Sigmoid colon (tissue), 6 donors: ENCODE measurements at regions not wholly inside any gene's neighbourhood (a gene's known extent, or its start where the extent isn't known, plus 50 kb on each side); places are given as distances from the start of the nearest gene placed in this dataset.

ENCODE experiments used
- DNase-seq: peaks from one replicate; pipeline ENCODE4 v3.0.0-alpha.2; 2019
- H3K27ac ChIP-seq, 4 donors: fragments of 200-600 bp; sonication (generic); one replicate each; pipeline ENCODE4 v1.5.1; 2016 to 2019; ENCODE audit warnings: mild to moderate bottlenecking in 1 of 4
- H3K27me3 ChIP-seq, 3 donors: fragments of 200-600 bp; sonication (generic); one replicate each; pipeline ENCODE4 v1.5.1; 2019; ENCODE audit warnings: mild to moderate bottlenecking in 1 of 3
- H3K36me3 ChIP-seq, 4 donors: fragments of 200-600 bp; sonication (generic); one replicate each; pipeline ENCODE4 v1.5.1; 2016 to 2019
- H3K4me1 ChIP-seq, 4 donors: fragments of 200-600 bp; sonication (generic); one replicate each; pipeline ENCODE4 v1.5.1; 2017 to 2019
- H3K4me3 ChIP-seq, 4 donors: fragments of 200-600 bp; sonication (generic); one replicate each; pipeline ENCODE4 v1.5.1; 2017 to 2019; ENCODE audit warnings: mild to moderate bottlenecking in 2 of 4, moderate library complexity in 1 of 4
- H3K9me3 ChIP-seq, 4 donors: fragments of 200-600 bp in 3 of 4; sonication (generic) in 3 of 4; one replicate each; pipeline versions ENCODE4 v1.5.1 to v1.6.1; 2013 to 2019
- CTCF ChIP-seq, 4 experiments: fragments of 450-650 bp in 3 of 4; fragments of 200-600 bp in 1 of 4; IDR thresholded peaks; one replicate each; pipeline ENCODE4 v1.5.1; 2016 to 2019; ENCODE audit warnings: antibody characterized with exemption in 4 of 4, mild to moderate bottlenecking in 3 of 4, moderate library complexity in 2 of 4
- EP300 ChIP-seq, 4 donors: sonication (generic); formaldehyde crosslinking; IDR thresholded peaks; one replicate each; pipeline ENCODE4 v1.6.1; 2017; ENCODE audit warnings: antibody characterized with exemption in 4 of 4
- POLR2A ChIP-seq, 2 donors: fragments of 450-650 bp; IDR thresholded peaks; one replicate each; pipeline ENCODE4 v1.6.1; 2016; ENCODE audit warnings: antibody characterized with exemption in 2 of 2, mild to moderate bottlenecking in 2 of 2, moderate library complexity in 2 of 2
- POLR2AphosphoS5 ChIP-seq, 4 donors: sonication (generic); formaldehyde crosslinking; IDR thresholded peaks; one replicate each; pipeline ENCODE4 v1.6.1; 2017; ENCODE audit warnings: antibody characterized with exemption in 4 of 4
- WGBS, 2 donors: extraction: QIAGEN DNeasy Blood & Tissue Kit; methylation state at CpG; one replicate each; pipeline ENCODE4 v1.1.7; 2013; 5-methylcytosine and 5-hydroxymethylcytosine counted together
- intact Hi-C: fragments of 100-400 bp; cut with DNase I; formaldehyde crosslinking; loops from one replicate; pipeline ENCODE4 v1.15.1; 2023
- donor health status: healthy with polysubstance abuse.
- donor health status: healthy.

- Histone ChIP-seq H3K4me3 (no peak overlapping the region), H3K4me1 (peaks cover 0 to 6% (median 0%) of the 10 kb centered on the region in 4 donors), H3K9me3 (peaks cover 0 to 2% (median 0%) of the 10 kb centered on the region in 4 donors), H3K36me3 (no peaks in the 10 kb centered on the region), H3K27me3 (no peaks in the 10 kb centered on the region), H3K27ac (no peak overlapping the region)
- no peak for TF ChIP-seq POLR2AphosphoS5 (IDR thresholded peaks at IDR 0.05)
- TF ChIP-seq CTCF (IDR thresholded peaks at IDR 0.05): no peak
- no peak for TF ChIP-seq EP300 (IDR thresholded peaks at IDR 0.05)
- no peak for TF ChIP-seq POLR2A (IDR thresholded peaks at IDR 0.05)
- intact Hi-C loops: no loop called here
- 66 to 83% methylated on average over 1 of the region's 1 CpG for WGBS, 2 donors
- DNase-seq: no peak
These were observed 836.4 kb downstream of the SLITRK6 start for GRCh38 chr13:84962849-84963248.

- Histone ChIP-seq H3K4me1 (no peaks in the 10 kb centered on the region), H3K4me3 (no peak overlapping the region), H3K27me3 (no peaks in the 10 kb centered on the region), H3K9me3 (peaks cover 0 to 2% (median 0%) of the 10 kb centered on the region in 4 donors), H3K27ac (no peak overlapping the region), H3K36me3 (no peaks in the 10 kb centered on the region)
- intact Hi-C loops: no loop called here
- TF ChIP-seq POLR2A (IDR thresholded peaks at IDR 0.05) (no peak), CTCF (IDR thresholded peaks at IDR 0.05) (no peak), EP300 (IDR thresholded peaks at IDR 0.05) (no peak), POLR2AphosphoS5 (IDR thresholded peaks at IDR 0.05) (no peak)
- no peak for DNase-seq
- WGBS, 2 donors: 76 to 83% methylated on average over 12 of the region's 12 CpGs
These were observed 837.0 kb downstream of the SLITRK6 start for GRCh38 chr13:84962141-84962750.

- Histone ChIP-seq H3K36me3 (no peaks in the 10 kb centered on the region), H3K27ac (no peak overlapping the region), H3K27me3 (no peaks in the 10 kb centered on the region), H3K4me3 (no peak overlapping the region), H3K9me3 (peaks cover 0 to 2% (median 0%) of the 10 kb centered on the region in 4 donors), H3K4me1 (no peaks in the 10 kb centered on the region)
- no peak for TF ChIP-seq EP300 (IDR thresholded peaks at IDR 0.05)
- TF ChIP-seq POLR2AphosphoS5 (IDR thresholded peaks at IDR 0.05): no peak
- no peak for TF ChIP-seq CTCF (IDR thresholded peaks at IDR 0.05)
- no peak for TF ChIP-seq POLR2A (IDR thresholded peaks at IDR 0.05)
- WGBS, 2 donors: 92% methylated on average over 10 of the region's 10 CpGs
- DNase-seq: no peak
- intact Hi-C loops: no loop called here
These were observed 838.2 kb downstream of the SLITRK6 start for GRCh38 chr13:84961023-84961422.

GRCh38 chr13:84959818-84960217 lies 839.4 kb downstream of the SLITRK6 start:
- 46 to 68% methylated on average over 2 of the region's 2 CpGs for WGBS, 2 donors
- no peaks in the 10 kb centered on the region for H3K36me3 ChIP-seq
- peaks cover 0 to 2% (median 0%) of the 10 kb centered on the region in 4 donors for H3K9me3 ChIP-seq
- TF ChIP-seq POLR2A (IDR thresholded peaks at IDR 0.05) (no peak), POLR2AphosphoS5 (IDR thresholded peaks at IDR 0.05) (no peak), EP300 (IDR thresholded peaks at IDR 0.05) (no peak), CTCF (IDR thresholded peaks at IDR 0.05) (no peak)
- no peaks in the 10 kb centered on the region for H3K4me1 ChIP-seq
- no peak for DNase-seq
- intact Hi-C loops: no loop called here
- no peaks in the 10 kb centered on the region for H3K27me3 ChIP-seq
- no peak overlapping the region for H3K4me3 ChIP-seq
- H3K27ac ChIP-seq: no peak overlapping the region

GRCh38 chr13:84954636-84955035 lies 844.6 kb downstream of the SLITRK6 start:
- no peaks in the 10 kb centered on the region for H3K4me1 ChIP-seq
- no peaks in the 10 kb centered on the region for H3K36me3 ChIP-seq
- no peaks in the 10 kb centered on the region for H3K27me3 ChIP-seq
- no peak for TF ChIP-seq EP300 (IDR thresholded peaks at IDR 0.05)
- no peak for TF ChIP-seq POLR2A (IDR thresholded peaks at IDR 0.05)
- no peak for TF ChIP-seq POLR2AphosphoS5 (IDR thresholded peaks at IDR 0.05)
- no peak for DNase-seq
- WGBS, 2 donors: 46 to 65% methylated on average over 1 of the region's 1 CpG
- no peaks in the 10 kb centered on the region for H3K9me3 ChIP-seq
- intact Hi-C loops: no loop called here
- no peak overlapping the region for H3K4me3 ChIP-seq
- H3K27ac ChIP-seq: no peak overlapping the region
